ENCODE measurements at regions not wholly inside any gene's neighbourhood (a gene's known extent, or its start where the extent isn't known, plus 50 kb on each side); places are given as distances from the start of the nearest gene placed in this dataset.

- POLR2A ChIA-PET: no interaction called here
- no peak overlapping the region for H3K4me3 ChIP-seq (ENCODE audit: low read depth, low read length)
Observed at GRCh38 chr5:148012801-148013200, 51.0 kb upstream of the SPINK5 start.

DNA sequence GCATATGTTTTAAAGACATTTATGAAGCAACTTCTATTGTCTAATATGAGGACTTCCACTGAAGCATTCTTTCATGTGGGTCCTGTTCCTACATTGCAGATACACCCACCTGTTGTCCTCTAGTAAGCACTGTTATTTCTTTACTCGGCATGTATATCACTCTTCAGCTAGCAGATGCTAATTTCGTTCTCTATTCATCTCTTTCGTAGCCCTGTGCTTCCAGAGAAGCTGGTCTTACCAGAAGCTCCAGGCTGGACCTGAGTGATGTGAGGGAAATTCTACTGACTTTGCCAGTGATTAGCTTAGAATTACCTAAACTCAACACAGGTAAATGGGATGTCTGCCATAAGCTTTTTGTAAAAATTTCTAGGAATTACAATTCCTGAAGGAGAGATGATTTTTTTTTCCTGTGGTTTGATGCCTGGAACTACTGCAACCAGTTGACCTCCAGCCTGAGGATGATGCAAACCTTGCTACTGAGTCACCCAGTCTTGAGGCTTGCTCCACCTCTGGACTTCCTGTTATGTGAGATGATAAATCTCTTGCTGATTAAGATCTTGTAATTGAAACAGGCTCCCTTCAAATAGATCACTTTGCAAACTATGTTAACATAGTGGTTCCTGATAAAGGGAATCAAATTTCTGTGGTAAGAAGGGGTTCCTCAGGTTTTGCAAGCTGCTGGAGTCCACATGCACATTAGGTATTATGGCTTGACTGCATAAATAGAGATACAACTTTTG lies 52.2 kb upstream of the SPINK5 start:
- no peak for TF ChIP-seq CTCF (IDR thresholded peaks at IDR 0.05; ENCODE audit: insufficient read depth, low read length, missing control alignments)
- H3K4me3 ChIP-seq (ENCODE audit: low read depth, low read length): no peak overlapping the region
- POLR2A ChIA-PET: no interaction called here
- CTCF ChIA-PET: no interaction called here
- no peak for DNase-seq (ENCODE audit: low read depth, low spot score)

More at GRCh38 chr5:148012801-148013200, 51.0 kb upstream of the SPINK5 start:
- DNase-seq (ENCODE audit: low read depth, low spot score): no peak
- CTCF ChIA-PET: no interaction called here
- TF ChIP-seq CTCF (IDR thresholded peaks at IDR 0.05; ENCODE audit: insufficient read depth, low read length, missing control alignments): no peak

DNA sequence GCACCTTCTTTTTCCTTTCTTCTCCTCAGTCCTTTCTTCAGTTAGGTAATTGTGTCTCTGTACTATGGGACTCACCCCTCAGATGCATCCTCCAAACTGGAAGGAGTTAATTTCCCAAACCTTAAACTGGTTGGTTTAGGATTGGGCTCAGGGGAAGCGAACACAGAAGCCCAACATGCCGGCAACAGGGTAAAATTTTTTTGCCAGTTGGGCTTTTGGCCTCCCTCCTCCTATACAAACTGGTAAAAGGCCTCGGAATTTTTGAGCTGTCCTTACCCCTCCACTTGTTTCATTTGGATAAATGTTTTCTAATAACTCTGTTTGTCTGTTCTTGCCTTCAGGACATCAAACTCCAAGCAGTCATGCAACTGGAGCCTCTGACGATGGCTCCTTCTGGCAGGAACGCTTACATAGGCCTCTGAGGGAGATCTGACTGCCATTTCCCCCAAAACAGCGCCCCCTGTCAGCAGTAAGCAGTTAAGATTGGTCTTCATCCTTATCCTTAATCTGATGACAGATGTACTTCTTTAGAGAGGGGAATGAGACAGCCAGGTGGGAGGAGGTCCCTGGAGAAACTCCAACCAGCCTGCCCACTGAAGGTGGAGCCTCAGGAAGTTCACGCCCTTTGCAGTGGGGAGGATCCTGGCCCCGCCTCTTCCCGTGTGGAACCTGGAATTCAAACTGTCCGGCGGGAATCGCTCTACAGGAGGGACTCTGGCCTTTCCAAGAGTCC lies 57.8 kb upstream of the SPINK5 start:
- CTCF ChIA-PET: no interaction called here

DNA sequence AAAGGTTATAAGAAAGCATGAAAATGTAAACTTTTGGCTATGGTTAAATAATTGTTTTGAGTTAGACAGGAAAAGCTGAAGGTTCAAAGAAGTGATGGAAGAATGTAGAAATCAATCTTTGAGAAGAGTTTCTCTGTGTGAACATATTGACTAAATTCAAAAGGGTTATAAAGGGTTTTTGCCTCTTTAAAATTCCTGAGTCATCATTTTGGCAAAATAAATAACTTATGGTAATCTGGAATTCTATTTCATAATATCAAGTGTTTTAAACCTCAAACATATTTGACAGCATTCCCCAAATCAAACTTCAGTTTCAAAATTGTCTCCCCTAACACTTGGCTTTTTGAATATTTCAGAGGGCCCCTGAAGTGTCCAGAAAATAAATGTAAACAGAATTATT lies 60.6 kb upstream of the SPINK5 start:
- no peak for TF ChIP-seq CTCF (IDR thresholded peaks at IDR 0.05; ENCODE audit: insufficient read depth, low read length, missing control alignments)
- ChIA-PET POLR2A (no interaction called here), CTCF (no interaction called here)
- H3K4me3 ChIP-seq (ENCODE audit: low read depth, low read length): no peak overlapping the region
- no peak for DNase-seq (ENCODE audit: low read depth, low spot score)

More for the DNA sequence above, 57.8 kb upstream of the SPINK5 start:
- POLR2A ChIA-PET: no interaction called here
- no peak for DNase-seq (ENCODE audit: low read depth, low spot score)
- TF ChIP-seq CTCF (IDR thresholded peaks at IDR 0.05; ENCODE audit: insufficient read depth, low read length, missing control alignments): no peak
- H3K4me3 ChIP-seq (ENCODE audit: low read depth, low read length): no peak overlapping the region

DNA sequence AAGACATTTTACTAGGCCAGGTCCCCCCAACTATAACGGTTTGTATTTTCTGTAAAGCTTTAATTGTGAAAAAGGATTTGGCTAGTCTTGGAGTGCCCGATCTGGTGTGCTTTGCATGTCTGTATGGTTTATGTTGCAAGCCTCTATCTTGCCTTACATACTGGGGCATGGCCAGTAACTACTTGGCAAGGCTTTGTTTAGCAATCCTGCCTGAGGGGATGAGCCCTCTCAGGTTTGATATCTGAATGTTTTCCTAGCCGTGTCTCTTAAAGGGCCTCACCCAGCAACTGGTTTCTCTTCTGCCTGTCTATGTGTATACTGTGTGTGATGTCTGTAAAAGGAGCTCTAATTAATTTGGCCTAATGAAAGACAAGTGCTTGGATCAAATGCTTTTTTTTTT lies 61.3 kb upstream of the SPINK5 start:
- ChIA-PET CTCF (no interaction called here), POLR2A (no interaction called here)
- no peak for DNase-seq (ENCODE audit: low read depth, low spot score)
- H3K4me3 ChIP-seq (ENCODE audit: low read depth, low read length): no peak overlapping the region
- TF ChIP-seq CTCF (IDR thresholded peaks at IDR 0.05; ENCODE audit: insufficient read depth, low read length, missing control alignments): no peak

DNA sequence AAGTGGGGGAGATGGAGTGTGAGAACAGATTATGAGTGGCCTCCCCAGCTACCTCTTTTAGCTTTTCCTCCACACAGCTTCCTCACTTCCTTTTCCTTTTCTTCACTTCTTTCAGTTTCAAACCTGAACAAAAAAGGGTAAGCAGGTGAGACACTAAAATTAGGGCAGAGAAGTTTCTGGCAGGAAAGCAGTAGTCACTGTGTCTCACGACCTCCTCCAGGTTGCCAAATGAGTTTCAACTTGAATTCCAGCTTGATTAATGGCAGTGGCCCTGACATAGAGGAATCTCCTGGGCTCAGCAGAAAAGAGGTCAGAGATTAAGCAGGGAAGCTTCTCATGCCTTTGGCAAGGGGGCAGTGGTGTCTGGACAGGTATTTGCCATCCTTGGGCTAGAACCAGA lies 63.7 kb upstream of the SPINK5 start:
- CTCF ChIA-PET: no interaction called here

More for the DNA sequence above, 63.7 kb upstream of the SPINK5 start:
- H3K4me3 ChIP-seq (ENCODE audit: low read depth, low read length): no peak overlapping the region
- no peak for DNase-seq (ENCODE audit: low read depth, low spot score)
- POLR2A ChIA-PET: no interaction called here
- no peak for TF ChIP-seq CTCF (IDR thresholded peaks at IDR 0.05; ENCODE audit: insufficient read depth, low read length, missing control alignments)

All from AG04449 (cell line).